ENCODE measurements at regions not wholly inside any gene's neighbourhood (a gene's known extent, or its start where the extent isn't known, plus 50 kb on each side); places are given as distances from the start of the nearest gene placed in this dataset.

DNA sequence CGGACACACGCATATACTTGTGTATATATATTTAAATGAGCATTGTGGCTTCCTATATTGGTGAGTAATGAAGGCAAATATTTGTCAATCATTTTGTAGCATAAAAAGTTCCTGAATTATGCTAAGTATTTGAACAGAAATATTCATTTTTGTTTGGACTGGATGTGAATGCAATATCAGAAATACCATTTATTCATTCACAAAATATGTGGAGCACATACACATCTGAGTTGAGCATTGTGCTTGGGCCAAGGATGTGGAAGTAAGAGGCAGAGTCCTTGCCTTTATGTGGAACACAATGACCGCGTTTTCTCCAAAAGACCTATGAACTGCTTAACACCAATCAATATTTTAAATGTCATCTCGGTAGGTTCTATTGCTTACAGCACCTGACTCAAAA lies 1086.5 kb downstream of the NR2F1-AS1 start:
- TF ChIP-seq CTCF (IDR thresholded peaks at IDR 0.05; ENCODE audit: extremely low read depth in 1 of 2, insufficient read depth in 1 of 2, low read depth in 1 of 2, low read length in 2 of 2) (no peak), EZH2 (IDR thresholded peaks at IDR 0.05; ENCODE audit: borderline replicate concordance, low read depth, low read length, severe bottlenecking) (no peak), GATA2 (IDR thresholded peaks at IDR 0.05; ENCODE audit: insufficient read depth, insufficient read length, low read depth, low read length) (no peak), POLR2A (IDR thresholded peaks at IDR 0.05; ENCODE audit: low read depth, low read length) (no peak), POLR2AphosphoS5 (IDR thresholded peaks at IDR 0.05; ENCODE audit: insufficient read depth, low read depth, low read length) (no peak), MAX (IDR thresholded peaks at IDR 0.05; ENCODE audit: insufficient read depth, insufficient read length) (no peak), MYC (IDR thresholded peaks at IDR 0.05; ENCODE audit: low read depth, low read length) (no peak)

Data from endothelial cell of umbilical vein (primary cell).